ENCODE measurements at regions not wholly inside any gene's neighbourhood (a gene's known extent, or its start where the extent isn't known, plus 50 kb on each side); places are given as distances from the start of the nearest gene placed in this dataset.
"Not testable (repeated sequence)": the region's sequence is repeated elsewhere in the genome, so short reads cannot be mapped to it uniquely, and the experiment has no call there.

- no peak overlapping the region for H3K4me3 ChIP-seq (ENCODE audit: low read depth, low read length)
- no peaks in the 10 kb centered on the region for H3K27me3 ChIP-seq
- TF ChIP-seq CTCF (IDR thresholded peaks at IDR 0.05; ENCODE audit: low read depth, low read length): no peak
- no peaks in the 10 kb centered on the region for H3K9me3 ChIP-seq
- DNase-seq: no peak
- no peaks in the 10 kb centered on the region for H3K4me1 ChIP-seq
- no peaks in the 10 kb centered on the region for H3K36me3 ChIP-seq
Measured at GRCh38 chr20:56781108-56781739, 152.1 kb downstream of the TFAP2C start.

- not testable (repeated sequence) for DNase-seq; H3K36me3 ChIP-seq; H3K4me1 ChIP-seq; H3K4me3 ChIP-seq (ENCODE audit: low read depth, low read length); H3K9me3 ChIP-seq; H3K27me3 ChIP-seq
Measured at GRCh38 chr20:56781987-56782560, 153.0 kb downstream of the TFAP2C start.

GRCh38 chr20:56782814-56783213 lies 153.7 kb downstream of the TFAP2C start:
- not testable (repeated sequence) for H3K4me3 ChIP-seq (ENCODE audit: low read depth, low read length); DNase-seq; H3K27me3 ChIP-seq; H3K4me1 ChIP-seq; H3K36me3 ChIP-seq; H3K9me3 ChIP-seq

- no peak for DNase-seq
- no peaks in the 10 kb centered on the region for H3K27me3 ChIP-seq
Measured at GRCh38 chr20:56783826-56784225, 154.7 kb downstream of the TFAP2C start.

GRCh38 chr20:56786503-56786902 lies 157.4 kb downstream of the TFAP2C start:
- Histone ChIP-seq H3K36me3 (no peaks in the 10 kb centered on the region), H3K4me3 (ENCODE audit: low read depth, low read length) (no peak overlapping the region), H3K9me3 (no peaks in the 10 kb centered on the region), H3K4me1 (no peaks in the 10 kb centered on the region), H3K27me3 (no peaks in the 10 kb centered on the region)
- no peak for TF ChIP-seq CTCF (IDR thresholded peaks at IDR 0.05; ENCODE audit: low read depth, low read length)
- DNase-seq: no peak

More at GRCh38 chr20:56783826-56784225, 154.7 kb downstream of the TFAP2C start:
- H3K4me1 ChIP-seq: no peaks in the 10 kb centered on the region
- H3K9me3 ChIP-seq: no peaks in the 10 kb centered on the region
- H3K36me3 ChIP-seq: no peaks in the 10 kb centered on the region
- no peak for TF ChIP-seq CTCF (IDR thresholded peaks at IDR 0.05; ENCODE audit: low read depth, low read length)
- no peak overlapping the region for H3K4me3 ChIP-seq (ENCODE audit: low read depth, low read length)

GRCh38 chr20:56788041-56788670 lies 159.1 kb downstream of the TFAP2C start:
- Histone ChIP-seq H3K4me1 (no peaks in the 10 kb centered on the region), H3K9me3 (no peaks in the 10 kb centered on the region), H3K36me3 (no peaks in the 10 kb centered on the region), H3K27me3 (no peaks in the 10 kb centered on the region), H3K4me3 (ENCODE audit: low read depth, low read length) (no peak overlapping the region)
- TF ChIP-seq CTCF (IDR thresholded peaks at IDR 0.05; ENCODE audit: low read depth, low read length): no peak
- no peak for DNase-seq

Data from BE2C (cell line).